Esophagus muscularis mucosa (tissue), 4 donors: ENCODE measurements at regions not wholly inside any gene's neighbourhood (a gene's known extent, or its start where the extent isn't known, plus 50 kb on each side); places are given as distances from the start of the nearest gene placed in this dataset.

Experiments used
- EP300 ChIP-seq: sonication (generic); formaldehyde crosslinking; IDR thresholded peaks from one replicate; pipeline ENCODE4 v1.6.1; 2017; ENCODE audit warnings: antibody characterized with exemption
- POLR2A ChIP-seq: fragments of 450-650 bp; IDR thresholded peaks from one replicate; pipeline ENCODE4 v1.6.1; 2017; ENCODE audit warnings: antibody characterized with exemption, moderate library complexity, mild to moderate bottlenecking, low read depth
- POLR2AphosphoS5 ChIP-seq, 2 donors: sonication (generic); formaldehyde crosslinking; IDR thresholded peaks; one replicate each; pipeline ENCODE4 v1.6.1; 2017; ENCODE audit warnings: antibody characterized with exemption in 2 of 2
- TF ChIP-seq, protein P1 (sequence below), 3 experiments: fragments of 200-600 bp in 2 of 3; fragments of 450-650 bp in 1 of 3; sonication (generic) in 2 of 3; IDR thresholded peaks; one replicate each; pipeline ENCODE4 v1.5.1; 2017 to 2019; ENCODE audit warnings: antibody characterized with exemption in 3 of 3, mild to moderate bottlenecking in 2 of 3, moderate library complexity in 1 of 3

DNA sequence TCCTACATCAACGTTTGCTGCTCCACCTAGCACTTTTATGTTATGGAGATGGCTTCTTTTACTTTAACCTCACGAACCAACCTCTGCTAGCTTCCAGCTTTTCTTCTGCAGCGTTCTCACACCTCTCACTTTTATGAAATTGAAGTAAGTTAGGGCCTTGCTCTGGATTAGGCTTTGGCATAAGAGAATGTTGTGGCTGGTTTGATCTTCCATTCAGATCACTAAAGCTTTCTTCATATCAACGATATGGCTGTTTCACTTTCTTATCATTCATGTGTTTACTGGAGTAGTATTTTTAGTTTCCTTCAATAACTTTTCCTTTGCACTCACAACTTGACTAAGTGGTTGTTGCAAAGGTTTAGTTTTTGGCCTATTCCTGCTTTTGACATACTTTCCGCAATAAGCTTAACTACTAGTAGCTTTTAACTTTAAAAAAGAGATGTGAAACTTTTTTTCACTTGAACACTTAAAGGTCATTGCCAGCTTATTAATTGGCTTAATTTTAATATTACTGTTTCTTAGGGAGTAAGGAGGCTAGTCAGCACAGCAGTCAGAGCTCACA is 60.0 kb upstream of the SPRY2 start:
- TF ChIP-seq POLR2AphosphoS5 (IDR thresholded peaks at IDR 0.05) (no peak), POLR2A (no peak), EP300 (no peak)
- TF ChIP-seq, protein P1, sequence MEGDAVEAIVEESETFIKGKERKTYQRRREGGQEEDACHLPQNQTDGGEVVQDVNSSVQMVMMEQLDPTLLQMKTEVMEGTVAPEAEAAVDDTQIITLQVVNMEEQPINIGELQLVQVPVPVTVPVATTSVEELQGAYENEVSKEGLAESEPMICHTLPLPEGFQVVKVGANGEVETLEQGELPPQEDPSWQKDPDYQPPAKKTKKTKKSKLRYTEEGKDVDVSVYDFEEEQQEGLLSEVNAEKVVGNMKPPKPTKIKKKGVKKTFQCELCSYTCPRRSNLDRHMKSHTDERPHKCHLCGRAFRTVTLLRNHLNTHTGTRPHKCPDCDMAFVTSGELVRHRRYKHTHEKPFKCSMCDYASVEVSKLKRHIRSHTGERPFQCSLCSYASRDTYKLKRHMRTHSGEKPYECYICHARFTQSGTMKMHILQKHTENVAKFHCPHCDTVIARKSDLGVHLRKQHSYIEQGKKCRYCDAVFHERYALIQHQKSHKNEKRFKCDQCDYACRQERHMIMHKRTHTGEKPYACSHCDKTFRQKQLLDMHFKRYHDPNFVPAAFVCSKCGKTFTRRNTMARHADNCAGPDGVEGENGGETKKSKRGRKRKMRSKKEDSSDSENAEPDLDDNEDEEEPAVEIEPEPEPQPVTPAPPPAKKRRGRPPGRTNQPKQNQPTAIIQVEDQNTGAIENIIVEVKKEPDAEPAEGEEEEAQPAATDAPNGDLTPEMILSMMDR (IDR thresholded peaks at IDR 0.05) = no peak
